Nephron progenitor cell (in vitro differentiated cells): ENCODE measurements at regions not wholly inside any gene's neighbourhood (a gene's known extent, or its start where the extent isn't known, plus 50 kb on each side); places are given as distances from the start of the nearest gene placed in this dataset.
"Not testable (repeated sequence)": the region's sequence is repeated elsewhere in the genome, so short reads cannot be mapped to it uniquely, and the experiment has no call there.

Experiments
- DNase-seq: peaks from one replicate; pipeline ENCODE4 v3.0.0; 2021
- H3K27ac Mint-ChIP-seq: 2 replicates; pipeline ENCODE4 v1.8.0; 2021; ENCODE audit warnings: mild to moderate bottlenecking, moderate library complexity, mixed read lengths
- H3K27me3 Mint-ChIP-seq: 2 replicates; pipeline ENCODE4 v1.8.0; 2021; ENCODE audit warnings: mild to moderate bottlenecking, low read depth, mixed read lengths; ENCODE audit not compliant: poor library complexity
- H3K36me3 Mint-ChIP-seq: 2 replicates; pipeline ENCODE4 v1.8.0; 2021; ENCODE audit warnings: low read depth, mixed read lengths
- H3K4me1 Mint-ChIP-seq: 2 replicates; pipeline ENCODE4 v1.8.0; 2021; ENCODE audit warnings: mixed read lengths
- H3K4me3 Mint-ChIP-seq: 2 replicates; pipeline ENCODE4 v1.8.0; 2021; ENCODE audit warnings: mild to moderate bottlenecking, moderate library complexity, mixed read lengths
- H3K9me3 Mint-ChIP-seq: 2 replicates; pipeline ENCODE4 v1.8.0; 2021; ENCODE audit warnings: mild to moderate bottlenecking, moderate library complexity, mixed read lengths
- CTCF ChIP-seq: fragments of 200-600 bp; sonication (generic); IDR thresholded peaks from 2 replicates; pipeline ENCODE4 v1.5.0; 2021; ENCODE audit warnings: antibody characterized with exemption

- no peaks in the 10 kb centered on the region for H3K36me3 Mint-ChIP-seq
- peaks cover 18% of the 10 kb centered on the region for H3K9me3 Mint-ChIP-seq
- peaks cover 22% of the 10 kb centered on the region for H3K4me1 Mint-ChIP-seq
- no peak overlapping the region for H3K4me3 Mint-ChIP-seq
- TF ChIP-seq CTCF, result no peak
- H3K27me3 Mint-ChIP-seq, result no peaks in the 10 kb centered on the region
- H3K27ac Mint-ChIP-seq, result no peak overlapping the region
- DNase-seq, result no peak
Observed at GRCh38 chr4:147289181-147289580, 191.7 kb upstream of the EDNRA start.

- not testable (repeated sequence) for H3K27me3 Mint-ChIP-seq, H3K36me3 Mint-ChIP-seq, DNase-seq, H3K4me1 Mint-ChIP-seq, H3K4me3 Mint-ChIP-seq, H3K27ac Mint-ChIP-seq
- H3K9me3 Mint-ChIP-seq, result peaks cover 51% of the 10 kb centered on the region
Observed at GRCh38 chr4:147292604-147293313, 188.1 kb upstream of the EDNRA start.

GRCh38 chr4:147293314-147293677 lies 187.6 kb upstream of the EDNRA start:
- not testable (repeated sequence) for H3K4me1 Mint-ChIP-seq, H3K27me3 Mint-ChIP-seq, DNase-seq, H3K27ac Mint-ChIP-seq, H3K4me3 Mint-ChIP-seq, H3K36me3 Mint-ChIP-seq
- peaks cover 51% of the 10 kb centered on the region for H3K9me3 Mint-ChIP-seq

- DNase-seq, result no peak
- peaks cover 33% of the 10 kb centered on the region for H3K9me3 Mint-ChIP-seq
- peaks cover 6% of the 10 kb centered on the region for H3K27me3 Mint-ChIP-seq
- no peaks in the 10 kb centered on the region for H3K4me1 Mint-ChIP-seq
- H3K27ac Mint-ChIP-seq, result no peak overlapping the region
- H3K36me3 Mint-ChIP-seq, result peaks cover 9% of the 10 kb centered on the region
- H3K4me3 Mint-ChIP-seq, result no peak overlapping the region
- no peak for TF ChIP-seq CTCF
Observed at GRCh38 chr4:147299205-147299604, 181.7 kb upstream of the EDNRA start.

GRCh38 chr4:147303174-147303872 lies 177.6 kb upstream of the EDNRA start:
- H3K4me3 Mint-ChIP-seq, result no peak overlapping the region
- H3K9me3 Mint-ChIP-seq, result peaks cover 8% of the 10 kb centered on the region
- DNase-seq, result no peak
- H3K27ac Mint-ChIP-seq, result no peak overlapping the region
- H3K27me3 Mint-ChIP-seq, result peaks cover 5% of the 10 kb centered on the region
- no peak for TF ChIP-seq CTCF
- no peaks in the 10 kb centered on the region for H3K36me3 Mint-ChIP-seq
- peaks cover 4% of the 10 kb centered on the region for H3K4me1 Mint-ChIP-seq

- no peaks in the 10 kb centered on the region for H3K36me3 Mint-ChIP-seq
- no peak for DNase-seq
- TF ChIP-seq CTCF, result no peak
- peaks cover 8% of the 10 kb centered on the region for H3K9me3 Mint-ChIP-seq
- peaks cover 6% of the 10 kb centered on the region for H3K27me3 Mint-ChIP-seq
- H3K4me1 Mint-ChIP-seq, result peaks cover 9% of the 10 kb centered on the region
- no peak overlapping the region for H3K4me3 Mint-ChIP-seq
- no peak overlapping the region for H3K27ac Mint-ChIP-seq
Observed at GRCh38 chr4:147303873-147304229, 177.0 kb upstream of the EDNRA start.
